Loucy (cell line): ENCODE measurements at regions not wholly inside any gene's neighbourhood (a gene's known extent, or its start where the extent isn't known, plus 50 kb on each side); places are given as distances from the start of the nearest gene placed in this dataset.
"Not testable (repeated sequence)": the region's sequence is repeated elsewhere in the genome, so short reads cannot be mapped to it uniquely, and the experiment has no call there.

Source experiments
- EZH2phosphoT487 ChIP-seq: fragments of 200-600 bp; IDR thresholded peaks from 2 replicates; pipeline ENCODE4 v1.6.1; 2018; ENCODE audit warnings: antibody characterized with exemption, mild to moderate bottlenecking, moderate library complexity, borderline replicate concordance
- TF ChIP-seq, protein P1 (sequence below): fragments of 200-600 bp; sonication (generic); conservative IDR thresholded peaks from 2 replicates; pipeline ENCODE4 v1.5.1; 2014; ENCODE audit warnings: mild to moderate bottlenecking, antibody characterized with exemption, low read length

DNA sequence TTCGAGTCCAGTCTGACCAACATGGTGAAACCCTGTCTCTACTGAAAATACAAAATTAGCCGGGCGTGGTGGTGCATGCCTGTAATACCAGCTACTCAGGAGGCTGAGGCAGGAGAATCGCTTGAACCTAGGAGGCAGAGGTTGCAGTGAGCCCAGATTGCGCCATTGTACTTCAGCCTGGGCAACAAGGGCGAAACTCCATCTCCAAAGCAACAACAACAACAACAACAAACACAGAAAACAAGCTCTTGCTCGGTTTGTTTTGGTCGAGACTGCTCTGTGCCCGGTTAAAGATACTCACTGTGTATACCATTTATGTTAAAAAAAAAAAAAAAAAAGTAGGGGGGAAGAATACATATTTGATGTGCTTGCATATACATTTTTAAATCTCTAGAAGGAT is 406.1 kb upstream of the PMFBP1 start:
- TF ChIP-seq, protein P1, sequence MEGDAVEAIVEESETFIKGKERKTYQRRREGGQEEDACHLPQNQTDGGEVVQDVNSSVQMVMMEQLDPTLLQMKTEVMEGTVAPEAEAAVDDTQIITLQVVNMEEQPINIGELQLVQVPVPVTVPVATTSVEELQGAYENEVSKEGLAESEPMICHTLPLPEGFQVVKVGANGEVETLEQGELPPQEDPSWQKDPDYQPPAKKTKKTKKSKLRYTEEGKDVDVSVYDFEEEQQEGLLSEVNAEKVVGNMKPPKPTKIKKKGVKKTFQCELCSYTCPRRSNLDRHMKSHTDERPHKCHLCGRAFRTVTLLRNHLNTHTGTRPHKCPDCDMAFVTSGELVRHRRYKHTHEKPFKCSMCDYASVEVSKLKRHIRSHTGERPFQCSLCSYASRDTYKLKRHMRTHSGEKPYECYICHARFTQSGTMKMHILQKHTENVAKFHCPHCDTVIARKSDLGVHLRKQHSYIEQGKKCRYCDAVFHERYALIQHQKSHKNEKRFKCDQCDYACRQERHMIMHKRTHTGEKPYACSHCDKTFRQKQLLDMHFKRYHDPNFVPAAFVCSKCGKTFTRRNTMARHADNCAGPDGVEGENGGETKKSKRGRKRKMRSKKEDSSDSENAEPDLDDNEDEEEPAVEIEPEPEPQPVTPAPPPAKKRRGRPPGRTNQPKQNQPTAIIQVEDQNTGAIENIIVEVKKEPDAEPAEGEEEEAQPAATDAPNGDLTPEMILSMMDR: not testable (repeated sequence)
- TF ChIP-seq EZH2phosphoT487: not testable (repeated sequence)
